ENCODE measurements at regions not wholly inside any gene's neighbourhood (a gene's known extent, or its start where the extent isn't known, plus 50 kb on each side); places are given as distances from the start of the nearest gene placed in this dataset.

GRCh38 chr9:99354104-99354503 is 132.0 kb downstream of the SEC61B start:
- no peak for TF ChIP-seq CTCF (IDR thresholded peaks at IDR 0.05)
- no peak for TF ChIP-seq POLR2A (IDR thresholded peaks at IDR 0.05)
